Hepatocyte (in vitro differentiated cells): ENCODE measurements at regions not wholly inside any gene's neighbourhood (a gene's known extent, or its start where the extent isn't known, plus 50 kb on each side); places are given as distances from the start of the nearest gene placed in this dataset.

Experiments
- DNase-seq: peaks from one replicate; pipeline ENCODE4 v3.0.0-alpha.2; 2016; ENCODE audit warnings: low spot score
- H2AFZ ChIP-seq: fragments of 200-600 bp; sonication (generic); 2 replicates; pipeline ENCODE4 v1.6.0; 2016; ENCODE audit warnings: antibody characterized with exemption, mild to moderate bottlenecking
- H3K27ac ChIP-seq: fragments of 200-600 bp; sonication (generic); 2 replicates; pipeline ENCODE4 v1.5.1; 2016; ENCODE audit warnings: mild to moderate bottlenecking
- H3K27me3 ChIP-seq: fragments of 200-600 bp; sonication (generic); 2 replicates; pipeline ENCODE4 v1.6.1; 2016
- H3K36me3 ChIP-seq: fragments of 200-600 bp; sonication (generic); replicated peaks from 2 replicates; pipeline ENCODE4 v1.5.1; 2016; ENCODE audit warnings: low read depth; ENCODE audit not compliant: insufficient read depth
- H3K4me1 ChIP-seq: fragments of 200-600 bp; sonication (generic); 2 replicates; pipeline ENCODE4 v1.5.1; 2016; ENCODE audit warnings: mild to moderate bottlenecking, moderate library complexity; ENCODE audit not compliant: insufficient read depth
- H3K4me2 ChIP-seq: fragments of 200-600 bp; sonication (generic); 2 replicates; pipeline ENCODE4 v1.6.0; 2016
- H3K4me3 ChIP-seq: fragments of 200-600 bp; sonication (generic); 2 replicates; pipeline ENCODE4 v1.5.1; 2016; ENCODE audit warnings: mild to moderate bottlenecking
- H3K79me2 ChIP-seq: fragments of 200-600 bp; sonication (generic); 2 replicates; pipeline ENCODE4 v1.6.0; 2017; ENCODE audit warnings: mild to moderate bottlenecking
- H3K9me2 ChIP-seq: fragments of 200-600 bp; sonication (generic); replicated peaks from 2 replicates; pipeline ENCODE4 v1.6.0; 2017; ENCODE audit warnings: mild to moderate bottlenecking; ENCODE audit not compliant: insufficient read depth
- H3K9me3 ChIP-seq: fragments of 200-600 bp; sonication (generic); 2 replicates; pipeline ENCODE4 v1.5.1; 2016; ENCODE audit warnings: low read depth, mild to moderate bottlenecking
- H4K20me1 ChIP-seq: fragments of 200-600 bp; sonication (generic); 2 replicates; pipeline ENCODE4 v1.6.0; 2016; ENCODE audit warnings: mild to moderate bottlenecking; ENCODE audit not compliant: insufficient read depth, poor library complexity, severe bottlenecking
- EZH2 ChIP-seq: fragments of 200-600 bp; sonication (generic); IDR thresholded peaks from 2 replicates; pipeline ENCODE4 v1.6.1; 2016; ENCODE audit warnings: antibody characterized with exemption, mild to moderate bottlenecking, borderline replicate concordance
- EZH2phosphoT487 ChIP-seq: fragments of 200-600 bp; sonication (generic); IDR thresholded peaks from one replicate; pipeline ENCODE4 v1.6.1; 2018; ENCODE audit warnings: antibody characterized with exemption, mild to moderate bottlenecking, low read depth, moderate library complexity; ENCODE audit not compliant: unreplicated experiment, severe bottlenecking
- WGBS: methylation state at CpG from one replicate; pipeline ENCODE4 v1.1.6; 2016; ENCODE audit warnings: low lambda C conversion rate; ENCODE audit errors: missing lambda C conversion rate; 5-methylcytosine and 5-hydroxymethylcytosine counted together
- TF ChIP-seq, protein P1 (sequence below): fragments of 200-600 bp; sonication (generic); IDR thresholded peaks from 2 replicates; pipeline ENCODE4 v1.5.1; 2016; ENCODE audit warnings: antibody characterized with exemption, mild to moderate bottlenecking; ENCODE audit not compliant: poor library complexity

DNA sequence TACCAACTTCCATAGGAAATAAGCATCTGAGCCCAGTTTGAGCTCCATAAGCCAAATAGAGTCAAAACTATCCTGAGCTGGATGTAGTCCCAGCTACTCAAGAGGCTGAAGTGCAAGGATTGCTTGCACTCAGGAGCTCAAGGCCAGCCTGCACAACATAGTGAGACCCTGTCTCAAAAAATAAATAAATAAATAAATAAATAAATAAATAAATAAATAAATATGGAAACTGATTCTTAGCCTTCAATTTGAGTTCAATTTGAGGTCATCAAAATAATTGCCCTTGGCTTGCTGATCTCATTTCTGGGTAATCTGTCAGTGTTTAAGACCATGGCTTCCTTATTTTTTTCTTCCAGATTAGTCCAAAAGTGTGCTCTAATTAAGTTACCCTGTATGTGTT, 184.9 kb upstream of the CDH20 start:
- Histone ChIP-seq H3K9me3 (no peaks in the 10 kb centered on the region), H3K79me2 (no peaks in the 10 kb centered on the region), H3K27me3 (no peaks in the 10 kb centered on the region), H3K36me3 (no peaks in the 10 kb centered on the region), H3K27ac (no peak overlapping the region), H3K4me2 (no peak overlapping the region), H3K9me2 (no peaks in the 10 kb centered on the region), H3K4me3 (no peak overlapping the region), H3K4me1 (no peaks in the 10 kb centered on the region), H2AFZ (no peak overlapping the region), H4K20me1 (no peaks in the 10 kb centered on the region)
- TF ChIP-seq, protein P1, sequence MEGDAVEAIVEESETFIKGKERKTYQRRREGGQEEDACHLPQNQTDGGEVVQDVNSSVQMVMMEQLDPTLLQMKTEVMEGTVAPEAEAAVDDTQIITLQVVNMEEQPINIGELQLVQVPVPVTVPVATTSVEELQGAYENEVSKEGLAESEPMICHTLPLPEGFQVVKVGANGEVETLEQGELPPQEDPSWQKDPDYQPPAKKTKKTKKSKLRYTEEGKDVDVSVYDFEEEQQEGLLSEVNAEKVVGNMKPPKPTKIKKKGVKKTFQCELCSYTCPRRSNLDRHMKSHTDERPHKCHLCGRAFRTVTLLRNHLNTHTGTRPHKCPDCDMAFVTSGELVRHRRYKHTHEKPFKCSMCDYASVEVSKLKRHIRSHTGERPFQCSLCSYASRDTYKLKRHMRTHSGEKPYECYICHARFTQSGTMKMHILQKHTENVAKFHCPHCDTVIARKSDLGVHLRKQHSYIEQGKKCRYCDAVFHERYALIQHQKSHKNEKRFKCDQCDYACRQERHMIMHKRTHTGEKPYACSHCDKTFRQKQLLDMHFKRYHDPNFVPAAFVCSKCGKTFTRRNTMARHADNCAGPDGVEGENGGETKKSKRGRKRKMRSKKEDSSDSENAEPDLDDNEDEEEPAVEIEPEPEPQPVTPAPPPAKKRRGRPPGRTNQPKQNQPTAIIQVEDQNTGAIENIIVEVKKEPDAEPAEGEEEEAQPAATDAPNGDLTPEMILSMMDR = no peak
- TF ChIP-seq EZH2 (no peak), EZH2phosphoT487 (no peak)
- DNase-seq = no peak

DNA sequence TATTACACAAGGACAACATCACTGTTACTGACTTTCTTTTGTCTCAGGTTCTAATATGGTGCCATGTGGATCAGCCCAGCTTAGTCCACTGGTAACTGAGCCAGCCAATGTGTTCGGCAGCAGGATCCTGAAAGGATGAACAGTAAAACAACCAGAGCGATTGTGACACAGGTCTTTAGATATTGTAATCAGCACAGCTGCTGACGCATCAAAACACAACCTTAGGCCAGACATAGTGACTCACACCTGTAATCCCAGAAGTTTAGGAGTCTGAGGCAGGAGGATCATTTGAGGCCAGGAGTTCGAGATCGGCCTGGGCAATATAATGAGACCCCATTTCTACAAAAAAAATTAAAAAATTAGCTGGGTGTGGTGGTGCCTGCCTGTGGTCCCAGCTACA, 183.4 kb upstream of the CDH20 start:
- 91% methylated on average over 5 of the region's 5 CpGs for WGBS
- Histone ChIP-seq H3K27ac (no peak overlapping the region), H3K9me2 (no peaks in the 10 kb centered on the region), H3K4me1 (no peaks in the 10 kb centered on the region), H3K79me2 (no peaks in the 10 kb centered on the region), H3K4me2 (no peak overlapping the region), H3K27me3 (no peaks in the 10 kb centered on the region), H3K36me3 (no peaks in the 10 kb centered on the region), H3K9me3 (no peaks in the 10 kb centered on the region), H2AFZ (no peak overlapping the region), H3K4me3 (no peak overlapping the region), H4K20me1 (no peaks in the 10 kb centered on the region)
- DNase-seq = no peak
- TF ChIP-seq EZH2phosphoT487 = no peak
- TF ChIP-seq, protein P1 = no peak
- no peak for TF ChIP-seq EZH2

DNA sequence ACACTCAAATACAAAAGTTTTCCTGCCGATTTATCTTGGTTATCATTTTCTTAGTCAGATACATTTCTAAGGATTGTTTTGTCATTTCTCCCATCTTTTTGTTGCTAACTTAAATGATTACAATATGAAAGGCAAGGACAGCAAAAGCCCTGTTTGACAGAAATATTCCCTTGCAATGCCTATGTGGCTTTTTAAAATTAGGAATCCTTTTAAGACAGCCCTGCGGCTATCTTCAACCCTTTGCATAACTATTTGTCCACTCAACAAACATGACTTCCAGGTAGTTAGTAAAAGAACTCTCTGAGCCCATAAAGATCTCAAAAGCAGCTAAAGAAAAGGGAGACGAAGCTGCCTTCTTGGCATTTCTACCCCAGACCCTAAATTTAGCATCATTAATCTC, 179.7 kb upstream of the CDH20 start:
- Histone ChIP-seq H3K27ac (no peak overlapping the region), H3K4me1 (no peaks in the 10 kb centered on the region), H2AFZ (no peak overlapping the region), H3K36me3 (no peaks in the 10 kb centered on the region), H3K9me2 (no peaks in the 10 kb centered on the region), H3K4me3 (no peak overlapping the region), H3K4me2 (no peak overlapping the region), H3K9me3 (no peaks in the 10 kb centered on the region), H4K20me1 (no peaks in the 10 kb centered on the region), H3K27me3 (no peaks in the 10 kb centered on the region), H3K79me2 (no peaks in the 10 kb centered on the region)
- DNase-seq = no peak
- WGBS = 76% methylated on average over 3 of the region's 3 CpGs
- TF ChIP-seq EZH2 = no peak
- TF ChIP-seq, protein P1 = no peak
- no peak for TF ChIP-seq EZH2phosphoT487

DNA sequence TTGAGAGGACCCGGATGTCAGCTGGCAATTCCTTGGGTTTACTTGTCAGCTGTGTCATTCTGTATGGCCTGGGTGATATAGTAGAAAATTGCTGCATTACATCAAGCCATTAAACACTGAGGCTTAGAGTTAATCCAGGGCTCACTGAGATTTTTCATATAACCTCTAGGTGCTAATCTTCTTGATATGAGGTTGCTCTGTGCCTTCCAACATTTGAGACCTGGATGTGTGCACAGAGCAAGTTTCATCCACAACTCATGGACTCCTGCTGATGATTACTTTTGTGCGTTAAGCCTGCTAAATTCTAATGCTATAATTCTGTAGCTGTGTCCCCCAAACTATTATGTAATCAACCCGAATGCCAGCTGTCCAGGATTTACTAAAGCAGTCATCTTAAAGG, 178.4 kb upstream of the CDH20 start:
- no peak for DNase-seq
- H3K9me3 ChIP-seq = no peaks in the 10 kb centered on the region
- H3K27ac ChIP-seq = peak overlapping the region; percentile 61
- H3K9me2 ChIP-seq = no peaks in the 10 kb centered on the region
- H3K4me2 ChIP-seq = no peak overlapping the region
- H3K4me1 ChIP-seq = no peaks in the 10 kb centered on the region
- no peak overlapping the region for H2AFZ ChIP-seq
- H3K79me2 ChIP-seq = no peaks in the 10 kb centered on the region
- no peak overlapping the region for H3K4me3 ChIP-seq
- H3K27me3 ChIP-seq = no peaks in the 10 kb centered on the region
- H3K36me3 ChIP-seq = no peaks in the 10 kb centered on the region
- 64% methylated on average over 3 of the region's 3 CpGs for WGBS
- no peaks in the 10 kb centered on the region for H4K20me1 ChIP-seq
- TF ChIP-seq EZH2phosphoT487 (no peak), EZH2 (no peak)
- TF ChIP-seq, protein P1 = no peak
